NK-92 (cell line): ENCODE measurements at regions not wholly inside any gene's neighbourhood (a gene's known extent, or its start where the extent isn't known, plus 50 kb on each side); places are given as distances from the start of the nearest gene placed in this dataset.

Experiments
- DNase-seq: peaks from one replicate; lab custom pipeline; 2025; ENCODE audit not compliant: unreplicated experiment; lab: John Stamatoyannopoulos, UW

GRCh38 chr14:97820781-97821180 is 1023.6 kb downstream of the VRK1 start:
- DNase-seq, result no peak

GRCh38 chr14:97824218-97824617 is 1027.0 kb downstream of the VRK1 start:
- no peak for DNase-seq

- DNase-seq, result no peak
These were observed 1030.6 kb downstream of the VRK1 start for GRCh38 chr14:97827746-97828145.

GRCh38 chr14:97832776-97833175 is 1035.6 kb downstream of the VRK1 start:
- DNase-seq, result no peak

GRCh38 chr14:97838986-97839385 is 1041.8 kb downstream of the VRK1 start:
- DNase-seq, result no peak

- DNase-seq, result no peak
These were observed 1043.0 kb downstream of the VRK1 start for GRCh38 chr14:97840159-97840558.

GRCh38 chr14:97841762-97842161 is 1044.6 kb downstream of the VRK1 start:
- DNase-seq, result no peak

GRCh38 chr14:97843066-97843465 is 1045.9 kb downstream of the VRK1 start:
- no peak for DNase-seq

GRCh38 chr14:97844042-97844441 is 1046.9 kb downstream of the VRK1 start:
- no peak for DNase-seq

GRCh38 chr14:97846156-97846555 is 1049.0 kb downstream of the VRK1 start:
- no peak for DNase-seq

GRCh38 chr14:97848317-97848980 is 1051.3 kb downstream of the VRK1 start:
- DNase-seq, result no peak

- no peak for DNase-seq
These were observed 1053.3 kb downstream of the VRK1 start for GRCh38 chr14:97850466-97850865.

GRCh38 chr14:97850886-97851285 is 1053.7 kb downstream of the VRK1 start:
- no peak for DNase-seq

GRCh38 chr14:97851428-97851995 is 1054.3 kb downstream of the VRK1 start:
- DNase-seq, result no peak

- DNase-seq, result no peak
These were observed 1057.7 kb downstream of the VRK1 start for GRCh38 chr14:97854918-97855317.

- no peak for DNase-seq
These were observed 1069.0 kb downstream of the VRK1 start for GRCh38 chr14:97866195-97866594.

GRCh38 chr14:97866664-97867063 is 1069.5 kb downstream of the VRK1 start:
- no peak for DNase-seq

GRCh38 chr14:97873291-97873690 is 1076.1 kb downstream of the VRK1 start:
- DNase-seq, result no peak

- no peak for DNase-seq
These were observed 1077.2 kb downstream of the VRK1 start for GRCh38 chr14:97874394-97874793.

- DNase-seq, result no peak
These were observed 1081.0 kb downstream of the VRK1 start for GRCh38 chr14:97878206-97878605.

- no peak for DNase-seq
These were observed 1081.5 kb downstream of the VRK1 start for GRCh38 chr14:97878727-97879126.

- no peak for DNase-seq
These were observed 1090.5 kb downstream of the VRK1 start for GRCh38 chr14:97887690-97888089.

- no peak for DNase-seq
These were observed 1091.1 kb downstream of the VRK1 start for GRCh38 chr14:97888331-97888730.
